IMR-90 (cell line): ENCODE measurements at regions not wholly inside any gene's neighbourhood (a gene's known extent, or its start where the extent isn't known, plus 50 kb on each side); places are given as distances from the start of the nearest gene placed in this dataset.

ENCODE experiments used
- ATAC-seq: fragments of 200-7000 bp; cut with Tn5 transposase; 2 replicates; pipeline ENCODE4 v1.9.1; 2020; ENCODE audit warnings: low read depth, mild to moderate bottlenecking, moderate library complexity
- BruUV-seq: library from RNA; stranded (reverse); fragments of 400-500 nt; replicated peaks from 2 replicates; lab custom pipeline; 2021; lab: Mats Ljungman, UMichigan
- CTCF ChIA-PET: fragments of 300-600 bp; formaldehyde crosslinking; extraction: SDS; loops from one replicate; lab custom pipeline; 2021; ENCODE audit warnings: antibody characterized with exemption; lab: Yijun Ruan, JAX
- POLR2A ChIA-PET: fragments of 300-600 bp; sonication (Branson Sonifier 250); formaldehyde crosslinking; loops from one replicate; lab custom pipeline; 2022; ENCODE audit warnings: antibody characterized with exemption; ENCODE audit not compliant: unreplicated experiment; lab: Charles Lee
- DNase-seq: peaks from one replicate; pipeline ENCODE4 v3.0.0; 2013
- H2AFZ ChIP-seq: replicated peaks from 2 replicates; pipeline ENCODE3; 2013; ENCODE audit warnings: low read length, mild to moderate bottlenecking; ENCODE audit not compliant: poor library complexity
- H2AK5ac ChIP-seq: 2 replicates; pipeline ENCODE4 v1.6.1; 2013; ENCODE audit warnings: low read depth, low read length, inconsistent platforms
- H2AK9ac ChIP-seq: replicated peaks from 2 replicates; pipeline ENCODE3; 2013; ENCODE audit warnings: mild to moderate bottlenecking, low read depth, low read length, moderate library complexity; ENCODE audit not compliant: poor library complexity
- H2BK120ac ChIP-seq: 2 replicates; pipeline ENCODE4 v1.6.1; 2013; ENCODE audit warnings: low read depth, low read length, inconsistent platforms
- H2BK15ac ChIP-seq: 3 replicates; pipeline ENCODE4 v1.6.1; 2013; ENCODE audit warnings: low read depth, low read length, inconsistent platforms
- H2BK20ac ChIP-seq: 2 replicates; pipeline ENCODE4 v1.6.1; 2013; ENCODE audit warnings: low read depth, mild to moderate bottlenecking, inconsistent platforms, low read length, moderate library complexity
- H2BK5ac ChIP-seq: 2 replicates; pipeline ENCODE4 v1.6.1; 2013; ENCODE audit warnings: mild to moderate bottlenecking, low read depth, low read length, inconsistent platforms; ENCODE audit not compliant: poor library complexity, severe bottlenecking
- H3K14ac ChIP-seq: replicated peaks from 2 replicates; pipeline ENCODE4 v1.6.1; 2013; ENCODE audit warnings: low read depth, low read length, inconsistent platforms
- H3K18ac ChIP-seq: 2 replicates; pipeline ENCODE4 v1.6.1; 2013; ENCODE audit warnings: low read depth, low read length, control low read depth
- H3K23ac ChIP-seq: 2 replicates; pipeline ENCODE4 v1.6.1; 2013; ENCODE audit warnings: low read depth, low read length, inconsistent platforms
- H3K27ac ChIP-seq: 2 replicates; pipeline ENCODE4 v1.5.1; 2013; ENCODE audit warnings: mild to moderate bottlenecking, control low read depth, low read length; ENCODE audit not compliant: insufficient read depth
- H3K27me3 ChIP-seq: 2 replicates; pipeline ENCODE4 v1.6.1; 2013; ENCODE audit warnings: low read length; ENCODE audit not compliant: control insufficient read depth, insufficient read depth
- H3K36me3 ChIP-seq: 2 replicates; pipeline ENCODE4 v1.6.1; 2013; ENCODE audit warnings: low read length, mixed read lengths; ENCODE audit not compliant: control insufficient read depth, insufficient read depth
- H3K4ac ChIP-seq: 2 replicates; pipeline ENCODE4 v1.6.1; 2013; ENCODE audit warnings: low read depth, low read length, inconsistent platforms
- H3K4me1 ChIP-seq: 2 replicates; pipeline ENCODE4 v1.6.1; 2013; ENCODE audit warnings: low read length, mixed read lengths; ENCODE audit not compliant: control insufficient read depth, insufficient read depth
- H3K4me2 ChIP-seq: 2 replicates; pipeline ENCODE4 v1.6.1; 2013; ENCODE audit warnings: low read depth, mild to moderate bottlenecking, control low read depth, low read length, moderate library complexity
- H3K4me3 ChIP-seq: 2 replicates; pipeline ENCODE4 v1.5.1; 2013; ENCODE audit warnings: low read depth, mild to moderate bottlenecking, control low read depth, low read length, moderate library complexity; ENCODE audit not compliant: insufficient read depth
- H3K56ac ChIP-seq: 2 replicates; pipeline ENCODE4 v1.6.1; 2013; ENCODE audit warnings: low read length, inconsistent platforms; ENCODE audit not compliant: insufficient read depth; ENCODE audit errors: extremely low read depth
- H3K79me1 ChIP-seq, 2 experiments: 2 replicates each; pipeline ENCODE4 v1.6.1; 2013; ENCODE audit warnings: low read length in 2 of 2, inconsistent platforms in 1 of 2, low read depth in 1 of 2
- H3K9ac ChIP-seq: 2 replicates; pipeline ENCODE4 v1.6.1; 2013; ENCODE audit warnings: low read depth, low read length, control low read depth
- H3K9me1 ChIP-seq: 2 replicates; pipeline ENCODE4 v1.6.1; 2013; ENCODE audit warnings: low read length, inconsistent platforms; ENCODE audit not compliant: insufficient read depth
- H3K9me3 ChIP-seq: 2 replicates; pipeline ENCODE4 v1.6.1; 2013; ENCODE audit warnings: low read length; ENCODE audit not compliant: control insufficient read depth, insufficient read depth
- H4K20me1 ChIP-seq: 2 replicates; pipeline ENCODE4 v1.6.1; 2013; ENCODE audit warnings: low read length, inconsistent platforms; ENCODE audit not compliant: insufficient read depth
- H4K5ac ChIP-seq: 2 replicates; pipeline ENCODE4 v1.6.1; 2013; ENCODE audit warnings: mild to moderate bottlenecking, low read depth, low read length, control low read depth
- H4K8ac ChIP-seq, 2 experiments: 2 replicates each; pipeline ENCODE4 v1.6.1; 2013; ENCODE audit warnings: low read depth in 2 of 2, low read length in 2 of 2, control low read depth in 1 of 2, inconsistent platforms in 1 of 2
- H4K91ac ChIP-seq: 2 replicates; pipeline ENCODE4 v1.6.1; 2013; ENCODE audit warnings: low read depth, low read length, inconsistent platforms; ENCODE audit not compliant: insufficient read depth
- CEBPB ChIP-seq: IDR thresholded peaks from 2 replicates; pipeline ENCODE4 v1.6.1; 2012; ENCODE audit warnings: low read depth, low read length, improper control_type of control experiment
- CHD1 ChIP-seq: IDR thresholded peaks from 2 replicates; pipeline ENCODE4 v1.6.1; 2012; ENCODE audit warnings: low read depth, low read length, improper control_type of control experiment
- CTCF ChIP-seq: conservative IDR thresholded peaks from 2 replicates; pipeline ENCODE4 v1.5.1; 2012; ENCODE audit warnings: mild to moderate bottlenecking, low read depth, low read length, improper control_type of control experiment
- MAFK ChIP-seq: IDR thresholded peaks from 2 replicates; pipeline ENCODE4 v1.6.1; 2012; ENCODE audit warnings: low read depth, low read length, improper control_type of control experiment
- RAD21 ChIP-seq: IDR thresholded peaks from 2 replicates; pipeline ENCODE4 v1.6.1; 2012; ENCODE audit warnings: low read length, improper control_type of control experiment
- RCOR1 ChIP-seq: IDR thresholded peaks from 2 replicates; pipeline ENCODE4 v1.6.1; 2012; ENCODE audit warnings: mild to moderate bottlenecking, low read length, improper control_type of control experiment; ENCODE audit not compliant: insufficient replicate concordance
- WGBS, 2 experiments: methylation state at CpG; one replicate each; pipeline versions ENCODE4 v1.1.5 to v1.1.7; 2013; ENCODE audit warnings: missing lambda C conversion rate in 2 of 2; ENCODE audit not compliant: insufficient read length in 1 of 2; ENCODE audit errors: extremely low coverage in 2 of 2; 5-methylcytosine and 5-hydroxymethylcytosine counted together
- dilution Hi-C: fragments of 300-500 bp; cut with HindIII; formaldehyde crosslinking; loops from one replicate; pipeline ENCODE4 v1.14.3; 2018; ENCODE audit warnings: low sequenced_read_pairs; ENCODE audit not compliant: unreplicated experiment
- in situ Hi-C: fragments of 300-500 bp; cut with MboI; formaldehyde crosslinking; loops from 3 replicates; pipeline ENCODE4 v1.14.3; 2019; ENCODE audit warnings: low sequenced_read_pairs, inconsistent platforms, mixed read lengths
- intact Hi-C: fragments of 100-400 bp; cut with micrococcal nuclease; formaldehyde crosslinking; loops from 2 replicates; pipeline ENCODE4 v1.10.0; 2022

DNA sequence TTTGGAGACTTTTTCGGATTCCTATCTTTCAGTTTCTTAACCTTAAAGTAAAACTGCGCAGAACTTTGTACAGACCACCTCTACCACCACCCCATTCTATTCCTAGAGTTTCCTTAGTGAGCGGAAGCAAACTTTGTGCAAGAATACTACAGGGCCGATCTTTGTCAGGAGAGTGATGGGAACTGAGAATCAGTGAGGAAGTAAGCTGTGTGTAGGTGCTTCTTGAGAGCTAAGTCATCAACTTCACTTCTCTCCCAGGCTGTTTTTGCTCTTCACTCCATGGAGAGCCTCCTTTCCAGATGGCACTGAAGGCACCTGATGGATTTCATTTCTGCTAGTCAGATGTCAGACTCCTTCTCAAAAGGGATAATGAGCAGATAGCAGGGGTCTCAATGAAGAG lies 127.3 kb downstream of the SPATA31D1 start:
- H3K9me1 ChIP-seq, result no peaks in the 10 kb centered on the region
- no peak overlapping the region for H3K27ac ChIP-seq
- no peak overlapping the region for H3K18ac ChIP-seq
- no peak overlapping the region for H2AK5ac ChIP-seq
- dilution Hi-C loops, result no loop called here
- H3K4ac ChIP-seq, result no peak overlapping the region
- H3K36me3 ChIP-seq, result no peaks in the 10 kb centered on the region
- no peak overlapping the region for H3K9ac ChIP-seq
- no peak overlapping the region for H2BK120ac ChIP-seq
- no peak overlapping the region for H3K23ac ChIP-seq
- no peak for TF ChIP-seq CTCF
- no peak for TF ChIP-seq MAFK
- no peak for TF ChIP-seq RCOR1
- TF ChIP-seq CEBPB, result no peak
- no peak for TF ChIP-seq CHD1
- TF ChIP-seq RAD21, result no peak
- no peak overlapping the region for H3K4me3 ChIP-seq
- H3K79me1 ChIP-seq, result no peaks in the 10 kb centered on the region
- in situ Hi-C loops, result no loop called here
- no peaks in the 10 kb centered on the region for H4K20me1 ChIP-seq
- no peak overlapping the region for H2AK9ac ChIP-seq
- BruUV-seq, result no TSS peak
- H3K14ac ChIP-seq, result no peak overlapping the region
- no peak overlapping the region for H4K5ac ChIP-seq
- H4K91ac ChIP-seq, result no peak overlapping the region
- H3K27me3 ChIP-seq, result no peaks in the 10 kb centered on the region
- ChIA-PET CTCF (no interaction called here), POLR2A (no interaction called here)
- no peak overlapping the region for H2AFZ ChIP-seq
- no peak overlapping the region for H3K56ac ChIP-seq
- no peak overlapping the region for H2BK5ac ChIP-seq
- no peak overlapping the region for H4K8ac ChIP-seq
- WGBS, 2 experiments, result no CpG with 5 or more reads among the region's 4 CpGs
- no peak overlapping the region for H3K4me2 ChIP-seq
- ATAC-seq, result no peak
- no peak overlapping the region for H2BK15ac ChIP-seq
- H3K4me1 ChIP-seq, result no peaks in the 10 kb centered on the region; the same call in 1 of the 2 replicates
- no peaks in the 10 kb centered on the region for H3K9me3 ChIP-seq
- intact Hi-C loops, result no loop called here
- H2BK20ac ChIP-seq, result no peak overlapping the region
- no peak for DNase-seq
